Thyroid gland (tissue), 4 donors: ENCODE measurements at regions not wholly inside any gene's neighbourhood (a gene's known extent, or its start where the extent isn't known, plus 50 kb on each side); places are given as distances from the start of the nearest gene placed in this dataset.

Experiments
- CTCF ChIP-seq, 6 experiments: fragments of 200-600 bp in 3 of 6; fragments of 450-650 bp in 3 of 6; sonication (generic) in 3 of 6; IDR thresholded peaks; one replicate each; pipeline ENCODE4 v1.5.1; 2016 to 2019; ENCODE audit warnings: antibody characterized with exemption in 6 of 6, mild to moderate bottlenecking in 2 of 6, inconsistent platforms in 1 of 6, moderate library complexity in 1 of 6
- POLR2A ChIP-seq, 2 donors: fragments of 450-650 bp; IDR thresholded peaks; one replicate each; pipeline ENCODE4 v1.6.1; 2017; ENCODE audit warnings: antibody characterized with exemption in 2 of 2, mild to moderate bottlenecking in 2 of 2, moderate library complexity in 1 of 2

DNA sequence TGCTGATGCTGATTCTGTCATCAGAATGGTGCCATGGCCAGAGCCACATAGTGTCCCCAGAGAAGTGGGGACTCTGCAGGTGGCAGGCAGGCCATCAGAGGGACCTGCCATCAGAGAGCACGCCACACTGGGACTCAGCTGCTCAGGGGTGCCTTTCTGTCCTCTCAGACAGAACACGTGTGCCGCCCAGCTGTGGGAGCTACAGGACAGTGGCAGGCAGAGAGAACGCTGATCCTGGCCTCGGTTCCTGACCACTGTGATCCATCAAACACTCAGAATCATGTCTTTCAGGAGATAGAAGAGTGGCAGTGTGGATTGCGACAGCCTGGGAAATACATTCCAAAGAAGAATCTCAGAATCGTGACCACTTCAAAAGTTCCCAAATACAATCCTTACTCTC is 497.2 kb upstream of the SALL3 start:
- TF ChIP-seq CTCF (IDR thresholded peaks at IDR 0.05) (no peak), POLR2A (IDR thresholded peaks at IDR 0.05) (no peak)
